ENCODE measurements at regions not wholly inside any gene's neighbourhood (a gene's known extent, or its start where the extent isn't known, plus 50 kb on each side); places are given as distances from the start of the nearest gene placed in this dataset.

GRCh38 chr2:11094021-11094810, 61.1 kb upstream of the SLC66A3 start:
- Histone ChIP-seq H2AFZ (ENCODE audit: low read depth, low read length) (no peak overlapping the region), H3K27me3 (ENCODE audit: control insufficient read depth in 2 of 2, insufficient read depth in 2 of 2, low read length in 2 of 2) (peaks cover 0 to 5% of the 10 kb centered on the region in 2 experiments), H3K9me1 (replicated peaks; ENCODE audit: control insufficient read depth, extremely low read depth, insufficient read depth, low read length) (no peaks in the 10 kb centered on the region), H3K4me1 (ENCODE audit: control insufficient read depth, extremely low read depth, insufficient read depth, low read length) (no peaks in the 10 kb centered on the region), H3K36me3 (ENCODE audit: control insufficient read depth in 2 of 2, extremely low read depth in 1 of 2, insufficient read depth in 2 of 2, low read length in 2 of 2) (no peaks in the 10 kb centered on the region), H3K4me2 (ENCODE audit: insufficient read depth, low read length) (no peak overlapping the region), H3K9me3 (replicated peaks; ENCODE audit: control insufficient read depth, insufficient read depth, low read length) (no peaks in the 10 kb centered on the region), H3K79me2 (ENCODE audit: control insufficient read depth, insufficient read depth, low read length) (no peaks in the 10 kb centered on the region), H3K27ac (ENCODE audit: insufficient read depth, low read depth, low read length) (no peak overlapping the region), H3K4me3 (replicated peaks in 1 of 3; ENCODE audit: insufficient read depth in 1 of 3, low read depth in 1 of 3, low read length in 3 of 3) (no peak overlapping the region), H3K9ac (replicated peaks; ENCODE audit: extremely low read depth, insufficient read depth, low read length) (no peak overlapping the region), H4K20me1 (replicated peaks; ENCODE audit: control insufficient read depth, extremely low read depth, insufficient read depth, low read length) (no peaks in the 10 kb centered on the region)
- dilution Hi-C loops (cut with MboI; ENCODE audit: extremely low pct_ligation_motif_present, low sequenced_read_pairs): no loop called here
- intact Hi-C loops (cut with micrococcal nuclease): no loop called here
- TF ChIP-seq MYC (IDR thresholded peaks at IDR 0.05; ENCODE audit: low read depth, low read length) (no peak), EZH2 (IDR thresholded peaks at IDR 0.05; ENCODE audit: borderline replicate concordance, low read depth, low read length, severe bottlenecking) (no peak), FOS (IDR thresholded peaks at IDR 0.05; ENCODE audit: borderline replicate concordance, insufficient read depth, low read length) (no peak), GATA2 (IDR thresholded peaks at IDR 0.05; ENCODE audit: insufficient read depth, insufficient read length, low read depth, low read length) (no peak), CTCF (IDR thresholded peaks at IDR 0.05; ENCODE audit: extremely low read depth in 1 of 2, insufficient read depth in 1 of 2, low read depth in 1 of 2, low read length in 2 of 2) (no peak), POLR2A (IDR thresholded peaks at IDR 0.05; ENCODE audit: low read depth, low read length) (no peak), MAX (IDR thresholded peaks at IDR 0.05; ENCODE audit: insufficient read depth, insufficient read length) (no peak), JUN (IDR thresholded peaks at IDR 0.05; ENCODE audit: borderline replicate concordance, insufficient read depth, insufficient read length, low read depth) (no peak), POLR2AphosphoS5 (IDR thresholded peaks at IDR 0.05; ENCODE audit: insufficient read depth, low read depth, low read length) (no peak)
- CTCF ChIA-PET: interaction anchor here (0.8 to 1.5 kb wide), 5 partner anchors 9 to 277 kb away, joined by 3 to 8 read pairs (median 3); no protein-coding TSS in a partner anchor
- BruUV-seq (replicated peaks): no TSS peak
- DNase-seq (ENCODE audit: low read depth, low spot score) (no peak), FAIRE-seq (no peak)
- POLR2A ChIA-PET: no interaction called here
